Thyroid gland (tissue), 4 donors: ENCODE measurements at regions not wholly inside any gene's neighbourhood (a gene's known extent, or its start where the extent isn't known, plus 50 kb on each side); places are given as distances from the start of the nearest gene placed in this dataset.

Source experiments
- DNase-seq, 2 donors: peaks; one replicate each; pipeline ENCODE4 v3.0.0-alpha.2; 2019
- H3K27ac ChIP-seq, 3 donors: fragments of 200-600 bp; sonication (generic); 1 replicate in 2 of 3; 2 replicates in 1 of 3; pipeline ENCODE4 v1.5.1; 2016 to 2019; ENCODE audit warnings: mild to moderate bottlenecking in 1 of 3, moderate library complexity in 1 of 3
- H3K27me3 ChIP-seq: fragments of 200-600 bp; sonication (generic); one replicate; pipeline ENCODE4 v1.5.1; 2019
- H3K36me3 ChIP-seq, 2 donors: fragments of 200-600 bp; sonication (generic); one replicate each; pipeline ENCODE4 v1.5.1; 2016 to 2019
- H3K4me1 ChIP-seq, 2 donors: fragments of 200-600 bp; sonication (generic); one replicate each; pipeline ENCODE4 v1.5.1; 2017 to 2019
- H3K4me3 ChIP-seq, 3 donors: fragments of 200-600 bp; sonication (generic); replicated peaks in 1 of 3; 1 replicate in 2 of 3; 2 replicates in 1 of 3; pipeline ENCODE4 v1.5.1; 2016; ENCODE audit warnings: mild to moderate bottlenecking in 1 of 3
- H3K9me3 ChIP-seq: fragments of 200-600 bp; sonication (generic); one replicate; pipeline ENCODE4 v1.5.1; 2017
- POLR2A ChIP-seq, 2 donors: fragments of 450-650 bp; IDR thresholded peaks; one replicate each; pipeline ENCODE4 v1.6.1; 2017; ENCODE audit warnings: antibody characterized with exemption in 2 of 2, mild to moderate bottlenecking in 2 of 2, moderate library complexity in 1 of 2
- WGBS, 2 donors: methylation state at CpG; one replicate each; pipeline ENCODE4 v1.1.5; 2017; 5-methylcytosine and 5-hydroxymethylcytosine counted together
- intact Hi-C: fragments of 100-400 bp; cut with DNase I; formaldehyde crosslinking; loops from one replicate; pipeline ENCODE4 v1.15.1; 2023
- TF ChIP-seq, protein P1 (sequence below), 6 experiments: fragments of 200-600 bp in 3 of 6; fragments of 450-650 bp in 3 of 6; sonication (generic) in 3 of 6; IDR thresholded peaks; one replicate each; pipeline ENCODE4 v1.5.1; 2016 to 2019; ENCODE audit warnings: antibody characterized with exemption in 6 of 6, mild to moderate bottlenecking in 2 of 6, inconsistent platforms in 1 of 6, moderate library complexity in 1 of 6

DNA sequence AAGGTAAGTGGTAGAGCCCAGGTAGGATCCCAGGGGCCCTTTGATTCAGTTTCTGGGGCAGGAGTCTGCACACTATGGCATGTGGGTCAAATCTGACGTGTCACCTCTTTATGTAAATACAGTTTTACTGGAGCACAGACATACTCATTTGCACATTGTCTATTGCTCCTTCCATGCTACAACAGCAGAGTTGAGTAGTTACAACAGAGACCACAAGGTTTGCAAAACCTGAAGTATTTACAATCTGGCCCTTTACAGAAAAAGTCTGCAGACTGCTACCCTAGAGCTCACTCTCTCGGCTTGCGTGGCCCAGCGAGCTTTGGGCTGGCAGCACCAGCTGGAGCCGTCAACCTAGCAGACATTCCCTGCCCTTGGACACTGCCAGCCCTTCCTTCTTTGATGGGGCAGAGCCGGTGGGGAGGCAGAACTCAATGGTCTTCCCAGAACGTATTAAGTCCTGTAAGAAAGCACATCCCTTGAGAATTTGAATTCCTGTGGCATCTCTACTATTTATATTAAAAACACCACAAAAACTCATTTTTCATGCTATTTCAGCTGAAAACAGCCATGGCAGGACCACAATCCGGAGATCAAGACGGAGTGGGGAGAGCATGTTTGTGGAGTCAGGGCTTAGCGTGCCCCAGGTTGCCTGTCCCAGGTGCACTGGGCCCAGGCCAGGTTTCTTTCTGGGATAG lies 133.1 kb upstream of the NUDT7 start:
- 85 to 87% methylated on average over 10 of the region's 10 CpGs for WGBS, 2 donors
- no peaks in the 10 kb centered on the region for H3K9me3 ChIP-seq
- intact Hi-C loops: loop anchor here (10.0 kb wide), 1 partner anchor 154 kb away; the partner anchor contains the start of gene ADAMTS18
- no peak for DNase-seq
- H3K27ac ChIP-seq: no peak overlapping the region
- H3K4me1 ChIP-seq: no peaks in the 10 kb centered on the region
- no peaks in the 10 kb centered on the region for H3K36me3 ChIP-seq
- no peak overlapping the region for H3K4me3 ChIP-seq
- TF ChIP-seq POLR2A (IDR thresholded peaks at IDR 0.05): no peak
- TF ChIP-seq, protein P1, sequence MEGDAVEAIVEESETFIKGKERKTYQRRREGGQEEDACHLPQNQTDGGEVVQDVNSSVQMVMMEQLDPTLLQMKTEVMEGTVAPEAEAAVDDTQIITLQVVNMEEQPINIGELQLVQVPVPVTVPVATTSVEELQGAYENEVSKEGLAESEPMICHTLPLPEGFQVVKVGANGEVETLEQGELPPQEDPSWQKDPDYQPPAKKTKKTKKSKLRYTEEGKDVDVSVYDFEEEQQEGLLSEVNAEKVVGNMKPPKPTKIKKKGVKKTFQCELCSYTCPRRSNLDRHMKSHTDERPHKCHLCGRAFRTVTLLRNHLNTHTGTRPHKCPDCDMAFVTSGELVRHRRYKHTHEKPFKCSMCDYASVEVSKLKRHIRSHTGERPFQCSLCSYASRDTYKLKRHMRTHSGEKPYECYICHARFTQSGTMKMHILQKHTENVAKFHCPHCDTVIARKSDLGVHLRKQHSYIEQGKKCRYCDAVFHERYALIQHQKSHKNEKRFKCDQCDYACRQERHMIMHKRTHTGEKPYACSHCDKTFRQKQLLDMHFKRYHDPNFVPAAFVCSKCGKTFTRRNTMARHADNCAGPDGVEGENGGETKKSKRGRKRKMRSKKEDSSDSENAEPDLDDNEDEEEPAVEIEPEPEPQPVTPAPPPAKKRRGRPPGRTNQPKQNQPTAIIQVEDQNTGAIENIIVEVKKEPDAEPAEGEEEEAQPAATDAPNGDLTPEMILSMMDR (IDR thresholded peaks at IDR 0.05): no peak
- H3K27me3 ChIP-seq: no peaks in the 10 kb centered on the region

DNA sequence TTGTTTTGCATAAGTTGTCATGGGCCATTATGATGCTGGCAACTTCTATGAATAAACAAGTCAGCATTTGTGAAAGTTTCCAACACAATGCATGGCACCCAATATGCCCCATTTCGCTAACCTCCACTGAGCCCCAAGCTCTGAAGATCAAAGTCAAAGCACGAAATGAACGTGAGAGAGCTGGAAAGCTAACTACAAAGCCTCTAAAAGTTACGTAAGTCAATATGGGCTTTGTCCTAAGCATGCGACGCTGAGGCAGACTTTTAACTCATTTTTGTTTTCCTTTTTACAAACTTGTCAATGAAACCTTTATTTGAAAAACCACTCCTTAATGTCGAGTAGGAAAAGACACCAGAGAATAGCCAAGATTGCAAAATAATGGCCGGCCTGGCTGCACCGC lies 131.6 kb upstream of the NUDT7 start:
- WGBS, 2 donors: 90 to 92% methylated on average over 9 of the region's 9 CpGs
- H3K36me3 ChIP-seq: no peaks in the 10 kb centered on the region
- intact Hi-C loops: no loop called here

DNA sequence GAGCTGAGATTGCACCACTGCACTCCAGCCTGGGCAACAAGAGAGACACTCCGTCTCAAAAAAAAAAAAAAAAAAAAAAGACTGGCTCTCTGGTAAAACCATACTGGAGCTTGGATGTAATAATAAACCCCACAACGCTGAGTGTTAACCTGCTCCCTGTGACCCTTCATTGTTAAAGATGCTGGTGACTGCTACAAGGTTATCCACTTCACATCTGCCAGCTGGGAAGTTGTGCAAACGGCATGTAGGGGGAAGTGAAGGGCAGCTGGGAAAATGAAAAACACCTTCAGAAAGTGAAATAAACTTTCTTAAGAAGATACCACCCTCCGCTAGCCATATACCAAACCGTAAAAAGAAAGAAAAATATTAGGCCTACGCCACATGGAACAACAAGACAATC lies 131.0 kb upstream of the NUDT7 start:
- H3K4me3 ChIP-seq: no peak overlapping the region
- H3K4me1 ChIP-seq: no peaks in the 10 kb centered on the region
- no peaks in the 10 kb centered on the region for H3K9me3 ChIP-seq
- intact Hi-C loops: no loop called here
- H3K27me3 ChIP-seq: no peaks in the 10 kb centered on the region
- no peak overlapping the region for H3K27ac ChIP-seq
- TF ChIP-seq POLR2A (IDR thresholded peaks at IDR 0.05): no peak
- TF ChIP-seq, protein P1 (IDR thresholded peaks at IDR 0.05): no peak
- WGBS, 2 donors: 79 to 81% methylated on average over 6 of the region's 6 CpGs
- DNase-seq: no peak
- H3K36me3 ChIP-seq: no peaks in the 10 kb centered on the region

More for the DNA sequence above, 131.6 kb upstream of the NUDT7 start:
- Histone ChIP-seq H3K4me1 (no peaks in the 10 kb centered on the region), H3K27me3 (no peaks in the 10 kb centered on the region), H3K27ac (no peak overlapping the region), H3K9me3 (no peaks in the 10 kb centered on the region), H3K4me3 (no peak overlapping the region)
- no peak for DNase-seq
- no peak for TF ChIP-seq POLR2A (IDR thresholded peaks at IDR 0.05)
- TF ChIP-seq, protein P1 (IDR thresholded peaks at IDR 0.05): no peak

DNA sequence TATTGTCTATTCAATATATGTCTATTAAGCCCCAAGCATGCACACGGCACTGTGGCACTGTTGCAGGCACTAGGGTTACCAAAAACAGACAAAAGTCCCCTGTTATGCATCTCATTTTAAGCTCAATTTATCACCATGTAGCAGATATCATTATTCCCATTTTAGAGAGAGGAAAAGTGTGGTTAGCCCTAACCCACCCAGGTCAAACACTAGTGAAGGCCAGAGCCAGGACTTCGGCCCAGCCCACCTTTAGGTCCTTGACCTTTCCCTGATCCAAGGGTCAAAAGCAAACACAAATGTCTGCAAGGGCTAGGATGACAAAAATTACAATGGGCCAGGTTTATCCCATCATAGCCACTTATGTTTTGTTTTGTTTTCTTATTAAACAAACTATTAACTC lies 130.3 kb upstream of the NUDT7 start:
- 69 to 86% methylated on average over 2 of the region's 2 CpGs for WGBS, 2 donors
- Histone ChIP-seq H3K36me3 (no peaks in the 10 kb centered on the region), H3K27ac (no peak overlapping the region), H3K27me3 (no peaks in the 10 kb centered on the region), H3K9me3 (no peaks in the 10 kb centered on the region), H3K4me3 (no peak overlapping the region), H3K4me1 (no peaks in the 10 kb centered on the region)
- TF ChIP-seq, protein P1 (IDR thresholded peaks at IDR 0.05): no peak
- TF ChIP-seq POLR2A (IDR thresholded peaks at IDR 0.05): no peak
- DNase-seq: no peak
- intact Hi-C loops: no loop called here

DNA sequence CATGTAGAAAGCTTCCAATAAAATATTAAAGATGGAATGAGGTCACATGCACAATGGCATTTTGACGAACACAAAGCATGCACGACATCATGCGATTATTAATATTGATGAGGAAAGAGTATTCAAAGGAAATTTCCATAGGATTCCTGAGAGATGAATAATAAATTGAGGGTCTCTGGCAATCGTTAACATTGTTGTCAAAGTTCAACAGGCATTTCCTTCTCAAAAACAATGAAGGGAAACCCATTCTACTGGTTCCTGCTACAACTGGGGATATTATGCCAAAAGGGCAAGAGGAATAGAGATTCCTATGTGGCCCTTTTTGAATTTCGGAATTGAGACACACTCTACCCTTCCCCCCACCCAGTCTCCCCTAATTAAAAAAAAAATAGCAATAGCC lies 128.3 kb upstream of the NUDT7 start:
- Histone ChIP-seq H3K27me3 (no peaks in the 10 kb centered on the region), H3K4me3 (no peak overlapping the region), H3K4me1 (no peaks in the 10 kb centered on the region), H3K9me3 (no peaks in the 10 kb centered on the region), H3K36me3 (no peaks in the 10 kb centered on the region), H3K27ac (no peak overlapping the region)
- 62 to 69% methylated on average over 5 of the region's 5 CpGs for WGBS, 2 donors
- TF ChIP-seq, protein P1 (IDR thresholded peaks at IDR 0.05): no peak
- no peak for TF ChIP-seq POLR2A (IDR thresholded peaks at IDR 0.05)
- intact Hi-C loops: no loop called here
- DNase-seq: no peak
